ENCODE measurements at regions not wholly inside any gene's neighbourhood (a gene's known extent, or its start where the extent isn't known, plus 50 kb on each side); places are given as distances from the start of the nearest gene placed in this dataset.

- DNase-seq, result no peak
Observed at GRCh38 chr9:91161465-91162300, 200.0 kb downstream of the AUH start.

GRCh38 chr9:91162311-91162710, 199.4 kb downstream of the AUH start:
- no peak for DNase-seq

DNA sequence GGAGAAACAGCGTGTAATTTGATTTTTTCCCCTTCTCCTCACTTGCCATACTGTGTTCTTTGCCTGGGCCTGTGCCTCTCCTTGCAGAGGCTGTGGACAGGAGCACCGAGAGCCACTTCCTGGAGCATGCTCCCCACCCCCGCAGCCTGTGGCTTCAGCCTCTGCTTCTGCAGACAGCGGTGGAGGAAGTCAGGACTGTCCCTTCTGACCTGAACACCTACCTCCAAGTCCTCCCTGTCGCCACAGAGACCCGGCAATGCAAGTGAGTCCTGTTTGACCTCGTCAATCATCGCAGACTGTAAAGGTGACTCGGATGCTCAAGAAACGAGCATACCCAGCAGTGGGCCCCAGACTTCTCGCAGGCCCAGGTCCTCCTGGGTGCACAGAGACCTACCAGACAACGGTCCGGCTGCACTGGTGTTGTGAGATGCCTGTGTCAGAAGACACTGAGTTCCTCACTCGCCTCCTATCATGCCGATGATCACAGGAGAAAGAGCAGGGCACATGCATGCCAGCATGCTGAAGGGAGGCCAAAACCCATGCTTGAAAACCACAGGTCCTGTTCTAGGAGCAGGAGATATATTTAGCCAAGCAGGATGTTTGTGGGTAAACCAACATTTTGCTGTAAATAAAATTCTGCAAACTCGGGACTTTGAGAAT, 198.8 kb downstream of the AUH start:
- no peak for DNase-seq

- DNase-seq, result no peak
Observed at GRCh38 chr9:91163444-91163772, 198.3 kb downstream of the AUH start.

GRCh38 chr9:91163773-91164471, 197.8 kb downstream of the AUH start:
- DNase-seq, result no peak
